GM21825 (cell line): ENCODE measurements at regions not wholly inside any gene's neighbourhood (a gene's known extent, or its start where the extent isn't known, plus 50 kb on each side); places are given as distances from the start of the nearest gene placed in this dataset.

ENCODE experiments used
- ATAC-seq: cut with Tn5 transposase; IDR thresholded peaks from one replicate; pipeline ENCODE4 v1.9.1; 2021; ENCODE audit warnings: mild to moderate bottlenecking, moderate library complexity; ENCODE audit not compliant: unreplicated experiment

DNA sequence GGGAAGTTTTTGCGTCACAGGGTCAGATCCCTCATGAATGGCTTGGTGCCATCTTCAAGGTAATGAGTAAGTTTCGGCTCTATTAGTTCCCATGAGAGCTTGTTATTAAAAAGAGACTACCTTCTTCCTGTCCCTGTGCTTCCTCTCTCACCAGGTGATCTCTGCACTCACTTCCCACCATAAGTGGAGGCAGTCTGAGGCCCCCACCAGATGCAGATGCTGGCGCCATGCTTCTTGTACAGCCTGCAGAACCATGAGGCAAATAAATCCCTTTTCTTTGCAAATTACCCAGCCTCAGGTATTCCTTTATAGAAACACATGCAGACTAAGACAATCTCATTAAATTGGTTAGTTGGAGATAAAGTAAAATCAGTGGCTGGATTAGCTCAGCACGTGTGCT is 75.6 kb upstream of the RFC3 start:
- ATAC-seq, result no peak

DNA sequence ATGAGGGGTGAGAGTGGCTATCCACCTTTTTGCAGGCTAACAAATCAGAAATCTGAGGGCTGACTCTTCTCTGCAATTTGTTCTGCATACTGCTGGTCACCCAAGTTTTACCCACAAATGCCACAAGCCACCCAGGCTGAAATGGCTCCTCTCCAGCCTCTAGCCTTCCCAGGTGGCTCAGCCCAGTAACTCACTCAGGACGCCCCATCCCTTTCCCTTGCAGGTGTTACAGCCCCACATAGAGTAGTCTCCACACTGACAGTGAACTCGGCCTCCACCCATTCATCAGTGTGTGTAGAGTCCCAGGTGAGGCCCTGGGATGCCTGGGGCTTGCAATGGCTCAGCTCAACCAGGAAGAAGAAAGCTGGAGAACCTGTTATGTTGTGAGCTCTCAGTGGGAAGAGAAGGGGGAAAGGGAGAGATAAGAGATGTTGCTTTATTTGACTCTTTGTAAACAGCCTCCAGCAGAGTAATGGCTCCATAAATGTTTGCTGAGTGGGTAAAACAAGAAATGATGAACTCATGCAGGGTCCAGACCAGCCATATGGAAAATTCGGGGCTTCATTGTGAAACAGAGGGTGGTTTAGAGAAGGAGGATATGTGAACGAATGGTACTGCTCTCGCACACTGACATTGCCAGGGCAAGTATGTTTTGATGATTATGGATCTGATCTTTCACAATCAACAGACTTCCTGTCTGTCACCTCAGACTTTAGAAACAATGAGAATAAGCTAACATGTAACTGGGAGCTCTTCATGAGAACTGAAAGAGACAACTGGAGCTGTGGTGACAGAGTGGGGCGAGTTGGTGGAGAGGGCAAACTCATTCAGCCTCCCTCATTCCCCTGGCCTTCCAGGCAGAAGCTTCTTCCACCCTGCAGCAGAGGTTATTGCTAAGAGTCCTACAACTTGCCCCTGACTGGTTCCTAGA is 74.2 kb upstream of the RFC3 start:
- ATAC-seq, result peak; percentile 74

DNA sequence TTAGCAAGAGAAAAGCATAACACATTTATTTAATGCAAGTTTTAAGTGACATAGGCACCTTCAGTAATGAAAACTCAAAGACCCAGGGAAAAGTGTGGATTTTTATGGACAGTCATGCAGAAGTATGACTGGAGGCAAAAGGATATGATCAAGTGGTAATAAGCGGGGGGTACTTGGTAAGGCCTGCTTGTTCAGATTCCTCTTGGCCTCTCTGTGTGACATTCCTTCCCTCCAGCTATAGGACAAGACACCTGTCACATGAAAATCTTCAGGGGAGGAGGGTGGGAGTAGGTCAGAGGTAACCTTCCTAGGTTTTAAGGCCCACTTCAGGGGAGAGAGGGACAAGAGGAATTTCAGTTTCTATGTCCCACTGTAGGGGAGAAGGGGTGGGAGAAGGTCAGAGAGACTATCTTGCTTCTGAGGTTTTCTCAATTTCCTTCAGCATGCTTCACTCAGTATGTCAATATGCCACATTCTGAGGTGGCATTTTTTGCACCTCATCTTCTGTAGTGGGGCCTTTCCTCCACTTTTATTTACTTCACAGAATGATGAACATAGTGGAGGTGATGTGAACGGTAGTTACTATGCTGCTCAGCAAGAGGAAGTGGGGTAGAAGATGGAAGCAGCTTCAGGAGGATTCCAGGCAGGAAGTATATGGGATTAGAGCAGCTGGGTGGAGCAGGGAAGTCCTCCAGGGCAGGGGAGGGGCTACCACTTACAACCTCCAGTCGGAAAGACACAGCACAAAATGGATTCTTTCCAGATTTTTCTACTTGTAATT is 73.2 kb upstream of the RFC3 start:
- no peak for ATAC-seq

DNA sequence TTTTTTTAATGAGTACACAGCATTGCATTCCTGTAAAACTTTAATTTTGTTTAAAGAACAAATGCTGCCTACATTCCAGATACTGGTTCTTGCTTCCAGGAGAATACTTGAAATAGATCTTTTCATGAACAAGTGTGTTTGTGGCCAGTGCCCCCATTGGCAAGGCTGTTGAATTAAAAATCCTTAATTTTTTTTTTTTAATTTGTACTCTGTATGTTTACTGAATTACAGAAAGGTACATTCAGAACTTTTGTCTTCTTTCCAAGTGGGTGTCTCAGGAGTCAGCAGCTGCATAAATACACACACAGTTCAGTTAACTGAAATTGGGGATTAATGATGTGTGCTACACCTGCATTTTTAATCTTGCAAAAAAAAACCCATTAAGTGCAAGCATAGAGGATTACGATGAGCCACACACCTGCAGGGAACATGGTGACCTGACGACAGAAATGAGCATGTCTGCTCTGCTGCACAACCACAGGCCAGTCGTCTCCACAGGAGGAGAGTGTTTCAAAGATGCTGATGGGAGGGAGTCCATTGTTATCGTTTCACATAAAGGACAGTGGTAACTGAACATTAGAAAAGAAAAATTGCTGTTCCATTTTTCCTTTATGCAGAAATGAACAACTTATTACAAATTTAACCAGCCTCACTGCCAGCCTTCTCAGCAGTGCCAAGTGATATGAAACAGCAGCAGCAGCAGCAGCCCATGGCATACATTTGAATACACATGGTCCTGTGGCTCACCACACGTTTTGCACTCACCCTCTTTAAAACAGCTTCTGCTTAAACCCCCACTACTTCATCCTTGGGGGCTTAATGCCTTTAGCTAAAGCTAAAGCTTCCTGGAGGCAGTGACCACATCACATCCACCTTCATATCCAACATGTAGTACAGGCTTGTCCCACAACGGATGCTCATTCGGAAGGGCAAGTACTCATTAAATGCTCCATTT is 72.3 kb upstream of the RFC3 start:
- peak; percentile 53 for ATAC-seq

DNA sequence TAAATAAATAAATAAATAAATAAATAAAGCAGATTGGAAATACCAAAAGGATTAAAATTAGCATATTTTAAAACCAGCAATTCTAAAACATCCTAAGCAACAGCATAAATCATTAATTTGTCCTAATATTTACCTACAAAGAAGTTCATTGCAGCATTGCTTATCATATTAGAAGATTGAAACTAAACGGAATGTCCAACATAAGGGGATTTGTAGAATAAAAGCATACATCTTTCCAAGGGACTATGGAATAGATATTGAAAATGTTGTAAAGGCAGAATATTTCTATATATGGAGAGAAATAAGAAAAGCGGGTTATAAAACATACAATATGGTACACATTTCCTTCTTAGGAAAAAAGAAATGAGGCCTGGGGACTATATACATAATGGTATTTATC is 71.1 kb upstream of the RFC3 start:
- ATAC-seq, result no peak

DNA sequence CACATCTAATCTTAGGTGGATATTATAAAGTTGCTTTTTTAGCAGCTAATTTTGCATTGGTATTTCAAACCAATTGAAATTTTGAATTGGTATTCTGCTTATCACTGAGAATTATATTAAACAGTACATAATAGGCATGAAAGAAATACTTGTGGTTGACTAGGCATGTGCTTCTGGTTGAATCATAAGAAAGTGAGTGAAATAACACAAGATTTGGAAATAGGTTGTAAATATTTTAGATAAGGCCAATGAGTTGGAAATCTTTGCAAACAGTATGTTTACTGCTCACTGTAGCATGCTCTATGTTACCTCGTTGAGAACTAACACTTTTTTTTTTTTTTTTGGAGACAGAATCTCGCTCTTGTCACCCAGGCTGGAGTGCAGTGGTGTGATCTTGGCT is 66.8 kb upstream of the RFC3 start:
- no peak for ATAC-seq

DNA sequence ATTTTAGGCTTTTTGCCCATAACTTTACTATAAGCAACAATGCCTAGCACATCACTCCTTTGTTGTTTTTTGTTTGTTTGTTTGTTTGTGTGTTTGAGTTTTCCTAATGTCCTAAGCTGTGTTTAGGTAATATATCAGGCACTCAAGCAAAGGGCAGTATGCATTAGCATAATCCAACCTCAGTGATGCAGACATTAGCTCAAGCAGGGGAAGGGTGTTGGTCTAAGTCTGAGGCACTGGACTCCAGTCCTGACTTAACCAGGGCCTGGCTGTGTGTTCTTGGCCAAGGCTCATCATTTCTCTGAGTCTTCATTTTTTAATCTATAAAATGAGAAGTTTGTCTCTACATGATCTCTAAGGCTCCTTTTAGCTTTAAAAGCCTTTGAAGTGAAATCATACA is 65.9 kb upstream of the RFC3 start:
- no peak for ATAC-seq

DNA sequence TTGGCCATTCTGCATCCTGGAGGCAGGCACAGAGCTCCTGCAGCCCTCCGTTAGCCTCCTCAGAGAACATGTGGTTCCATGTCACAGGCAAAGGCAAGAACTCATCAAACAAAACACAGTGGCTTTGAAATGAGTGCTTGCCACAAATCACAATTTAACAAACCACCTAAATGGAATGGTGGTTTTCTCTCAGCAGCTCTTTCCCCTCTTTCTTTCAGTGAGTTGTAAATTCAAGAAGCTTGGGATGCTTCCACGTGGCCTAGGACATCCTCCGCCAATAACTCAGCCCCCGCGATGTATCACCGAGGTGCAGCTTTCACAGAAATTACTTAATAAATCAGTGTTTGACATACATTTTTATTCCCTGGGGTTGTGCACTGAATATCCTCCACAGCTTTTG is 65.4 kb upstream of the RFC3 start:
- no peak for ATAC-seq

DNA sequence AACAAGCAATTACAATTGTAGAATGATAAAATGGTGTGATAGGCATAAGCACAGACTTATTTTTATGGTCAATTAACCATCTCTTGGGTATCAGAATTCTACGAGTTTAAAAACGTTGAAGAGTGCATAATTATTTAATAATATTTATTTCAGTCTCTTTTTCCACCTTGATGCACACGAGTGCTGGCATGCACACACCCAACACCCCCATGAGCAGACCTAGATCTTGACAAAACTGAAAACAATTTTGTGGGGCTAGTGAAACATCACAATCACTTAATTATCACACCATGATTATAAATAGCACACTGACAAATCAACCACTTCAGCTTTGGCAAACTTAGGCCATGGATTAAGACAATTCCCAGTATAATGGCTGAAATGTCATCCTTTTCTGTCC is 61.0 kb upstream of the RFC3 start:
- ATAC-seq, result no peak

DNA sequence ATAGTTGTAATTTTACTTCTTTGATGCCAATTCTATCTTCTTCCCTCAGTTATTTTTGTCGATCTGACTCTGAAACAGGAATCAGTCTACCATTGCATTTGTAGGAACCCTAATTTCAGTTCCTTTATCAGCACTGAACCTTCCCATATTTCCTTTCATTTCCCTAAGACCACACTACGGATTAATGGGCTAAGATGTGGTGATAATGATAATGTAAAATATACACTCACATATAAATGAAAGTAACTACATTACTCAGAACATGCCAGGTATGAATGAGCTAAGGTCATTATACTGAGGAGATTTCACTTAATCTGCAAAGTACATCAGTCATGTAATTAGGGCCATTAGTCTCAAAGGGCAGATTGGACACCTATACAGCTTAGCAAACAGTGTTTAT is 60.2 kb upstream of the RFC3 start:
- ATAC-seq, result no peak

DNA sequence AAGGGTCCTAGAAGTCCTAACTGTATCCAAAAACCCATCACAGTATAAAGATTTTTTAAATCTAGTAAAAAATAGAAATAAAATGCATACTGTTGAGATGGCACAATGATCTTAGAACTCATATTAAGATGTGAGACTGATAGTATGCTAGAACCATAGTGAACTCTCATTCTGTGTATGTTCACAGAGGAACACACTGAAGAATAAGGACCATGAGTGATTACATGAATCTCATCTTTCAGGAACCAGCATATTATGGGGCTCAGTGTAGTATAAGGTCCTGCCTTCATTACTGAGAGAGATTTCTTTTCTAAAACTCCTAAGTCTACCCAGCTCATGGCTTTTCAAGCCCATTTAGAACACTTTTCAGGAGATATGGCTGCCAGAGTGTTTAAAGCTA is 59.8 kb upstream of the RFC3 start:
- ATAC-seq, result no peak

DNA sequence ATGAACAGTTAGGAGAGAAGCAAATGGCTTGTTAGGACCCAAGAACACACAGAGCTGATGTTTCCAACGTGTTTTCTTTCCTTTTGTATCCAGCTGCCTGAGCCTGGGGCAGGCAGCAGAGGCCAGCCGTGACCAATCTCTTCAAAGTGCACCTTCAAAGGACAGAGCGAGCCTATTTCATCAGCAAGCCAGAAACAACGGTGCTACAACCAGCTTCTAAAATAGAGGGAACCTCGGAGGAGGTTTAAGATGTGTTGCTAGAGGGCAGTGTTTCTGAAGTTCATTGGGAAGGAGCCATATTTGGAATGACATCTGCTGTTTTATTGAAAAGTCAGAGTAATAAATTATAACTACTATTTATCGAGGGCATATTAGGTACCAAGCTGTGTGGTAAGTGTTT is 56.2 kb upstream of the RFC3 start:
- ATAC-seq, result no peak

DNA sequence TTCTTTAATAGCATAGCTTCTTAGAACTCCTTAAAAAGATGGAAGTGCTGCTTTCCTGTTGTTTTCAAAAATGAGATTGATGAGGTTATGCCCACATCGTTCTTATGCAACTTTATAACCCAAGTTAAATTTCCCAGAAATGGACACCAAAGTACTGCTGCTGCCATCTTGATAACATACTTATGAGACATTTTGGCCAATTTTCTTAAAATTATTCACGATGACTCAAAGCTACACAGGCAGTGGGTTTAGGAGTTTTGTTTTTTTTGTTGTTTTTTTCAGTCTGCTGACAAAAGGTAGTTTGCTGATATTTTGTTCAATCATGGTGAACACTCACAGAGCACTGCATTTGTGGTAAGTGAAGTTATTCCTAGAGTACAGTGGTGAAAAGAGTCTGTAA is 54.9 kb upstream of the RFC3 start:
- ATAC-seq, result no peak

DNA sequence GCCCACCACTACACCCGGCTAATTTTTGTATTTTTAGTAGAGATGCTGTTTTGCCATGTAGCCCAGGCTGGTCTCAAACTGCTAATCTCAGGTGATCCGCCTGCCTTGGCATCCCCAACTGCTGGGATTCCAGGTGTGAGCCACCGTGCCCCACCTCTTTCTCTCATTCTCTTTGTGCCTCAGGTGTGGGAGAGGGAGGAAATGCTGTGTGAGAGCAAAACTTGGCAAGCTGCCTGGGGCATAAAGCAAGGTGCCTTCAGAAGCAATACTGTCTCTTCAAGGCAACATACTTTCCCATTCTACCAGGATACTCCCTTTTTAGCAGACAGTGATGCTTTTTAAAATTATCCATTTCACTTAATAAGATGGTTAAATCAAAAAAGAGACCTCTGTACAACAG is 53.2 kb upstream of the RFC3 start:
- ATAC-seq, result no peak

DNA sequence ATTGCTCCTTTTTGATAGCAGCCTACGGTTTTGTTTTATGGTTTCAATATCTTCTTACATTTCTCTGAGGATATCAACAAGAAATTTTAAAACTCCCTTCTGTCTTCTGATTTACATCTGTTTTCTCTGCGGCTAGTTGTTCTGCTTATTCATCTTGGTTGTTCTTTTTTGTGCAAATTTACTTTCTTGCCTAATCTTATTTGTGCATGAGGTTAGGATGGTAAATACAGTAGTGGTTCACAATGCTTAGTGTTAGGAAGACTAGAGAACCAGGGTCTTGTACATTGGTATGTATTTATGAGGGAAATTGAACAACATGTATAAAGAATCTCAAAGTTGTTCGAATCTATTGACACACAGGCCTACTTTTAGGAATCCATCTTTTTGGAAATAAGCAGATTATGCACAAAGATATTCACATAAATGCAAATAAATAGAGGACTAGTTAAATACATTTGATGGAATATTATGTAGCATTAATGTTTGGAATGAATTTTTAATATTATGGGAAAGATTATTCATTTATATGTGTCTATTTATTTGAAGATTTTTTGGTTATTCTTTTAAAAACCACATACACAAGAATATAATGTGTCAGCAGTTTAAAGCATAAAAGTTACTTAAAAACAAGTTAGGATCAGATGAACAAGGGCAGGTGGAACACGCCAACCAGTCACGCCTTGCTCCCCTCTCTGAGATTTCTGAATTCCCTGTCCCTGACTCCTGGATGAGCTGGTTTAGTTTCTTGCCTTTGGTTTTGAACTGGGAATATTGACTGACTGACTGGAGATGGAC is 51.4 kb upstream of the RFC3 start:
- ATAC-seq, result no peak

DNA sequence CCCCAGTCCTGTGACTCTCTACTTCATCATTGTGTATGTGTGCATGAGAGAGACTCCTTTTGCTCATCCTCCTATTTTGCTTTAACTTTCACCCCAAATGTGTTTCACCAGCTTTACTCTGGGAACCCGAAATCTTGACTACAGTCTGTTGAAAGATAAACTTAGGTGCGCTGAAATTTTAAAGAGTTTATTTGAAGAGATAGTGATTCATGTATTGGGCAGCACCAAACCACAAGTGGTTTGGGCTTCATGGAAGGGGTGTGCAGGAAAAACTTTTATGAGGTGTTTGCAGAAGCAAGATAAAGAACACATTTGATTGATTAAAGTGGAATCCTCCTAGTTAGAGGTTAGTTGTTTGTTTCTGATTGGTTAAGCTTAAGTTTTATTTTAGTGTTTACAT is 50.8 kb upstream of the RFC3 start:
- ATAC-seq, result no peak
